B cell (primary cell): ENCODE measurements at regions not wholly inside any gene's neighbourhood (a gene's known extent, or its start where the extent isn't known, plus 50 kb on each side); places are given as distances from the start of the nearest gene placed in this dataset.

Experiments used
- ATAC-seq: fragments of 200-7000 bp; cut with Tn5 transposase; one replicate; pipeline ENCODE4 v1.10.0; 2021; ENCODE audit warnings: low read depth, mild to moderate bottlenecking, moderate number of reproducible peaks, moderate library complexity
- CTCF ChIA-PET: fragments of 350-600 bp; sonication (Branson Sonifier 250); formaldehyde crosslinking; loops from one replicate; lab custom pipeline; 2021; ENCODE audit warnings: antibody characterized with exemption, inconsistent platforms; lab: Charles Lee
- POLR2A ChIA-PET: fragments of 350-600 bp; sonication (Branson Sonifier 250); formaldehyde crosslinking; loops from one replicate; lab custom pipeline; 2021; ENCODE audit warnings: antibody characterized with exemption; lab: Charles Lee
- DNase-seq: peaks from one replicate; pipeline ENCODE4 v3.0.0; 2013
- H2AFZ ChIP-seq: 2 replicates; pipeline ENCODE4 v1.6.1; 2012; ENCODE audit warnings: mild to moderate bottlenecking, low read depth, low read length; ENCODE audit not compliant: insufficient read depth, poor library complexity, severe bottlenecking
- H3K27ac ChIP-seq, 2 donors: 1 replicate in 1 of 2; 2 replicates in 1 of 2; pipeline ENCODE4 v1.5.1; 2012 to 2013; ENCODE audit warnings: low read length in 2 of 2, mild to moderate bottlenecking in 2 of 2, moderate library complexity in 1 of 2
- H3K27me3 ChIP-seq, 4 experiments: fragments of 200-600 bp in 1 of 4; sonication (generic) in 1 of 4; replicated peaks in 1 of 4; 1 replicate in 2 of 4; 2 replicates in 2 of 4; pipeline versions ENCODE4 v1.6.1 to v1.7.0; 2013 to 2016; ENCODE audit warnings: low read length in 3 of 4, mild to moderate bottlenecking in 2 of 4, mixed read lengths in 1 of 4, moderate library complexity in 1 of 4; ENCODE audit not compliant: insufficient read depth in 4 of 4, control insufficient read depth in 3 of 4; ENCODE audit errors: control extremely low read depth in 1 of 4
- H3K36me3 ChIP-seq, 2 experiments: replicated peaks in 1 of 2; 1 replicate in 1 of 2; 2 replicates in 1 of 2; pipeline versions ENCODE4 v1.6.1 to v1.7.1; 2013; ENCODE audit warnings: low read length in 1 of 2; ENCODE audit not compliant: insufficient read depth in 2 of 2, control insufficient read depth in 1 of 2; ENCODE audit errors: control extremely low read depth in 1 of 2, extremely low read depth in 1 of 2
- H3K4me1 ChIP-seq, 2 donors: fragments of 200-600 bp in 1 of 2; sonication (generic) in 1 of 2; 1 replicate in 1 of 2; 2 replicates in 1 of 2; pipeline versions ENCODE4 v1.5.1 to v1.6.1; 2013 to 2017; ENCODE audit warnings: low read length in 2 of 2; ENCODE audit not compliant: control insufficient read depth in 2 of 2, insufficient read depth in 2 of 2
- H3K4me2 ChIP-seq: replicated peaks from 2 replicates; pipeline ENCODE3; 2012; ENCODE audit warnings: mild to moderate bottlenecking, low read depth, low read length; ENCODE audit not compliant: poor library complexity, severe bottlenecking
- H3K4me3 ChIP-seq, 5 experiments: fragments of 200-600 bp in 1 of 5; sonication (generic) in 1 of 5; 1 replicate in 3 of 5; 2 replicates in 2 of 5; pipeline versions ENCODE4 v1.5.1 to v1.7.0; 2011 to 2016; ENCODE audit warnings: low read length in 4 of 5, mild to moderate bottlenecking in 4 of 5, low read depth in 2 of 5, control low read depth in 1 of 5, moderate library complexity in 1 of 5; ENCODE audit not compliant: insufficient read depth in 1 of 5; ENCODE audit errors: control extremely low read depth in 1 of 5, extremely low read depth in 1 of 5
- H3K79me2 ChIP-seq: fragments of 200-600 bp; sonication (generic); one replicate; pipeline ENCODE4 v1.6.0; 2016; ENCODE audit warnings: low read length; ENCODE audit not compliant: control insufficient read depth, insufficient read depth
- H3K9ac ChIP-seq: fragments of 200-600 bp; sonication (generic); 2 replicates; pipeline ENCODE4 v1.6.1; 2017; ENCODE audit warnings: mild to moderate bottlenecking, low read length, moderate library complexity
- H3K9me3 ChIP-seq, 3 donors: one replicate each; pipeline versions ENCODE4 v1.6.1 to v1.7.1; 2013; ENCODE audit warnings: low read length in 2 of 3; ENCODE audit not compliant: control insufficient read depth in 2 of 3, insufficient read depth in 1 of 3; ENCODE audit errors: control extremely low read depth in 1 of 3
- H4K20me1 ChIP-seq: 2 replicates; pipeline ENCODE4 v1.6.0; 2012; ENCODE audit warnings: mild to moderate bottlenecking, low read length; ENCODE audit not compliant: insufficient read depth, control insufficient read depth, poor library complexity, severe bottlenecking
- H3K27ac Mint-ChIP-seq: one replicate; pipeline ENCODE4 v1.8.0; 2021; ENCODE audit warnings: mixed read lengths
- H3K27me3 Mint-ChIP-seq: one replicate; pipeline ENCODE4 v1.8.0; 2021; ENCODE audit warnings: mixed read lengths
- H3K4me1 Mint-ChIP-seq: one replicate; pipeline ENCODE4 v1.8.0; 2021; ENCODE audit warnings: mixed read lengths
- H3K4me3 Mint-ChIP-seq: one replicate; pipeline ENCODE4 v1.8.0; 2021; ENCODE audit warnings: mixed read lengths
- H3K9me3 Mint-ChIP-seq: one replicate; pipeline ENCODE4 v1.8.0; 2022; ENCODE audit warnings: mixed read lengths; ENCODE audit not compliant: insufficient read depth
- EZH2 ChIP-seq: IDR thresholded peaks from 2 replicates; pipeline ENCODE4 v1.6.1; 2012; ENCODE audit warnings: borderline replicate concordance, low read depth, mild to moderate bottlenecking, moderate library complexity, low read length; ENCODE audit not compliant: insufficient read depth, poor library complexity, severe bottlenecking
- WGBS: methylation state at CpG from one replicate; pipeline ENCODE4 v1.1.5; 2013; ENCODE audit warnings: missing lambda C conversion rate; ENCODE audit not compliant: insufficient coverage; 5-methylcytosine and 5-hydroxymethylcytosine counted together
- intact Hi-C: fragments of 100-400 bp; cut with micrococcal nuclease; formaldehyde crosslinking; loops from one replicate; pipeline ENCODE4 v1.10.0; 2022
- TF ChIP-seq, protein P1 (sequence below): fragments of 200-600 bp; IDR thresholded peaks from one replicate; pipeline ENCODE4 v1.8.0; 2022; ENCODE audit warnings: antibody characterized with exemption, mild to moderate bottlenecking

DNA sequence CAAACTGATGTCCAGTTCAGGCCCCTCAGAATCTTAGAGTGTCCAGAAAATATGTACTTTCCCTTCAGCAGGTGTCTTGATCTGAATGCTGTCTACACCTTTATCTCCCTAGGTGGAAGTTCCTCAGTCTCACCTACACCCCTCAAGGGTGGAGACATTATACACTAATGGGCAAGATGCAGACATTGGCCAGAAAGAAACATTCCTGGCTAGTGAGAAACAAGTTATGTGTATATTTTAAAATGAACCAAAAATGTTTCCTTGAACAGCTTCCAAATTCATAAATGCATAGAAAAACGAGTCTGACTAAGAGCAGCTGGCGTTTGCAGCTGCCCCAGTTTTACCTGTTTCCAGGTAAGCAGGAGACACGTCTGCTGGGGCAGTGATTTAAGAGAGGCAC lies 140.5 kb upstream of the IRX4 start:
- peaks cover under 1% of the 10 kb centered on the region for H3K9me3 Mint-ChIP-seq

DNA sequence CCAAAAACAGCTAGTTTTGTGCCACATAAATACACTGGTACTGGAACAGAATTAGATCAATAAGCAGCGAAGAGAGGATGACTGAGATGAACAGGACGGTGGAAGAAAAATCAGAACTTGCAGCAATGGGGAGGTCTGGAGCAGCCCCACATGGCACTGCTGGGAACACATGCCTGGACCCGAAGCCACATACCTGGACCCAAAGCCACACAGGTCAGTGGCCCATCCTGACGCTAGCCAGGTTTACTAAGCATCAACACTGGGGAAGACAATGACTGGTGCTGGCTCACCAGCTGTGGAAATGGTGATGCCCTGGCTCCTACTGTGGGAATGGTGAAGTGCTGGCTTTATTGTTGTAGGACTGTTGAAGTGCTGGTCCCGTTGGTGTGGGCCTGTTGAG lies 139.7 kb upstream of the IRX4 start:
- no peaks in the 10 kb centered on the region for H3K36me3 ChIP-seq
- H2AFZ ChIP-seq: no peak overlapping the region
- no peak for DNase-seq
- H4K20me1 ChIP-seq: no peaks in the 10 kb centered on the region
- intact Hi-C loops: no loop called here
- Mint-ChIP-seq H3K9me3 (no peaks in the 10 kb centered on the region), H3K4me1 (no peaks in the 10 kb centered on the region), H3K27me3 (peaks cover 15% of the 10 kb centered on the region), H3K27ac (no peak overlapping the region), H3K4me3 (no peak overlapping the region)
- POLR2A ChIA-PET: no interaction called here
- H3K27me3 ChIP-seq: no peaks in the 10 kb centered on the region
- H3K9me3 ChIP-seq: peaks cover 0 to 5% (median 0%) of the 10 kb centered on the region in 3 donors
- H3K27ac ChIP-seq: no peak overlapping the region
- CTCF ChIA-PET: no interaction called here
- 84% methylated on average over 5 of the region's 5 CpGs for WGBS
- no peak overlapping the region for H3K4me3 ChIP-seq
- ATAC-seq: no peak
- H3K79me2 ChIP-seq: no peaks in the 10 kb centered on the region
- H3K4me1 ChIP-seq: no peaks in the 10 kb centered on the region
- TF ChIP-seq, protein P1, sequence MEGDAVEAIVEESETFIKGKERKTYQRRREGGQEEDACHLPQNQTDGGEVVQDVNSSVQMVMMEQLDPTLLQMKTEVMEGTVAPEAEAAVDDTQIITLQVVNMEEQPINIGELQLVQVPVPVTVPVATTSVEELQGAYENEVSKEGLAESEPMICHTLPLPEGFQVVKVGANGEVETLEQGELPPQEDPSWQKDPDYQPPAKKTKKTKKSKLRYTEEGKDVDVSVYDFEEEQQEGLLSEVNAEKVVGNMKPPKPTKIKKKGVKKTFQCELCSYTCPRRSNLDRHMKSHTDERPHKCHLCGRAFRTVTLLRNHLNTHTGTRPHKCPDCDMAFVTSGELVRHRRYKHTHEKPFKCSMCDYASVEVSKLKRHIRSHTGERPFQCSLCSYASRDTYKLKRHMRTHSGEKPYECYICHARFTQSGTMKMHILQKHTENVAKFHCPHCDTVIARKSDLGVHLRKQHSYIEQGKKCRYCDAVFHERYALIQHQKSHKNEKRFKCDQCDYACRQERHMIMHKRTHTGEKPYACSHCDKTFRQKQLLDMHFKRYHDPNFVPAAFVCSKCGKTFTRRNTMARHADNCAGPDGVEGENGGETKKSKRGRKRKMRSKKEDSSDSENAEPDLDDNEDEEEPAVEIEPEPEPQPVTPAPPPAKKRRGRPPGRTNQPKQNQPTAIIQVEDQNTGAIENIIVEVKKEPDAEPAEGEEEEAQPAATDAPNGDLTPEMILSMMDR: no peak
- TF ChIP-seq EZH2: no peak
- no peak overlapping the region for H3K4me2 ChIP-seq
- H3K9ac ChIP-seq: no peak overlapping the region

More for the DNA sequence above, 140.5 kb upstream of the IRX4 start:
- Histone ChIP-seq H3K4me3 (no peak overlapping the region), H3K79me2 (no peaks in the 10 kb centered on the region), H3K36me3 (no peaks in the 10 kb centered on the region), H3K9ac (no peak overlapping the region), H3K9me3 (peaks cover 0 to 9% (median 0%) of the 10 kb centered on the region in 3 donors), H3K27ac (no peak overlapping the region), H3K4me1 (no peaks in the 10 kb centered on the region), H4K20me1 (no peaks in the 10 kb centered on the region), H3K27me3 (no peaks in the 10 kb centered on the region), H3K4me2 (no peak overlapping the region), H2AFZ (no peak overlapping the region)
- Mint-ChIP-seq H3K4me3 (no peak overlapping the region), H3K4me1 (no peaks in the 10 kb centered on the region), H3K27ac (no peak overlapping the region), H3K27me3 (peaks cover 16% of the 10 kb centered on the region)
- ATAC-seq (no peak), DNase-seq (no peak)
- intact Hi-C loops: no loop called here
- WGBS: no CpG with 5 or more reads among the region's 3 CpGs
- CTCF ChIA-PET: no interaction called here
- POLR2A ChIA-PET: no interaction called here
- no peak for TF ChIP-seq EZH2
- TF ChIP-seq, protein P1: no peak
